Endothelial cell of umbilical vein (primary cell): ENCODE measurements at regions not wholly inside any gene's neighbourhood (a gene's known extent, or its start where the extent isn't known, plus 50 kb on each side); places are given as distances from the start of the nearest gene placed in this dataset.

Experiments used
- BruUV-seq: library from RNA; stranded (reverse); fragments of 400-500 nt; replicated peaks from 2 replicates; lab custom pipeline; 2021; lab: Mats Ljungman, UMichigan
- CTCF ChIA-PET: fragments of 300-600, 350-600 bp; sonication (Branson Sonifier 250); formaldehyde crosslinking; loops from one replicate; lab custom pipeline; 2021; ENCODE audit warnings: antibody characterized with exemption, inconsistent platforms; lab: Charles Lee
- POLR2A ChIA-PET: fragments of 300-600, 350-600 bp; sonication (Branson Sonifier 250); formaldehyde crosslinking; loops from one replicate; lab custom pipeline; 2021; ENCODE audit warnings: antibody characterized with exemption, inconsistent platforms; lab: Charles Lee
- DNase-seq: peaks from one replicate; pipeline ENCODE4 v3.0.0-alpha.2; 2011; ENCODE audit warnings: low read depth, low spot score
- FAIRE-seq: peaks from 2 replicates; lab custom pipeline; 2011; peaks lifted over from hg19 to GRCh38; lab: Jason Lieb, UNC
- H2AFZ ChIP-seq: 2 replicates; pipeline ENCODE4 v1.6.0; 2012; ENCODE audit warnings: low read depth, low read length, control low read depth, inconsistent platforms
- H3K27ac ChIP-seq: 2 replicates; pipeline ENCODE4 v1.5.1; 2011; ENCODE audit warnings: low read depth, mild to moderate bottlenecking, control low read depth, low read length, moderate library complexity; ENCODE audit not compliant: insufficient read depth
- H3K27me3 ChIP-seq, 2 experiments: 2 replicates each; pipeline versions ENCODE4 v1.6.0 to v1.6.1; 2011; ENCODE audit warnings: low read length in 2 of 2, mixed read lengths in 1 of 2; ENCODE audit not compliant: control insufficient read depth in 2 of 2, insufficient read depth in 2 of 2
- H3K36me3 ChIP-seq, 2 experiments: 2 replicates in 1 of 2; 3 replicates in 1 of 2; pipeline ENCODE4 v1.5.1; 2011; ENCODE audit warnings: low read length in 2 of 2, mild to moderate bottlenecking in 1 of 2, moderate library complexity in 1 of 2; ENCODE audit not compliant: control insufficient read depth in 2 of 2, insufficient read depth in 2 of 2; ENCODE audit errors: extremely low read depth in 1 of 2
- H3K4me1 ChIP-seq: 3 replicates; pipeline ENCODE4 v1.5.1; 2011; ENCODE audit warnings: mild to moderate bottlenecking, low read length; ENCODE audit not compliant: control insufficient read depth, insufficient read depth; ENCODE audit errors: extremely low read depth
- H3K4me2 ChIP-seq: 2 replicates; pipeline ENCODE4 v1.6.1; 2011; ENCODE audit warnings: low read length, control low read depth, mixed read lengths; ENCODE audit not compliant: insufficient read depth
- H3K4me3 ChIP-seq, 3 experiments: fragments of 200-600 bp in 1 of 3; sonication (generic), shearing (Covaris generic) in 1 of 3; replicated peaks in 1 of 3; 2 replicates each; pipeline ENCODE4 v1.5.1; 2011 to 2016; ENCODE audit warnings: control low read depth in 3 of 3, low read length in 3 of 3, mild to moderate bottlenecking in 2 of 3, inconsistent platforms in 1 of 3, low read depth in 1 of 3, moderate library complexity in 1 of 3; ENCODE audit not compliant: insufficient read depth in 1 of 3
- H3K79me2 ChIP-seq: 2 replicates; pipeline ENCODE4 v1.6.0; 2012; ENCODE audit warnings: low read length, inconsistent platforms; ENCODE audit not compliant: control insufficient read depth, insufficient read depth
- H3K9ac ChIP-seq: replicated peaks from 2 replicates; pipeline ENCODE3; 2011; ENCODE audit warnings: low read length, control low read depth; ENCODE audit not compliant: insufficient read depth; ENCODE audit errors: extremely low read depth
- H3K9me1 ChIP-seq: replicated peaks from 3 replicates; pipeline ENCODE4 v1.6.0; 2011; ENCODE audit warnings: mild to moderate bottlenecking, low read length; ENCODE audit not compliant: control insufficient read depth, insufficient read depth; ENCODE audit errors: extremely low read depth
- H3K9me3 ChIP-seq: replicated peaks from 2 replicates; pipeline ENCODE4 v1.5.1; 2012; ENCODE audit warnings: low read length, inconsistent platforms; ENCODE audit not compliant: control insufficient read depth, insufficient read depth
- H4K20me1 ChIP-seq: replicated peaks from 2 replicates; pipeline ENCODE3; 2011; ENCODE audit warnings: mild to moderate bottlenecking, low read length; ENCODE audit not compliant: control insufficient read depth, insufficient read depth; ENCODE audit errors: extremely low read depth
- CTCF ChIP-seq, 2 donors: IDR thresholded peaks; 1 replicate in 1 of 2; 2 replicates in 1 of 2; pipeline ENCODE4 v1.5.1; 2011; ENCODE audit warnings: low read length in 2 of 2, mild to moderate bottlenecking in 2 of 2, moderate library complexity in 2 of 2, control low read depth in 1 of 2, inconsistent platforms in 1 of 2, low read depth in 1 of 2; ENCODE audit not compliant: insufficient read depth in 1 of 2; ENCODE audit errors: extremely low read depth in 1 of 2
- EZH2 ChIP-seq: IDR thresholded peaks from 2 replicates; pipeline ENCODE4 v1.6.1; 2012; ENCODE audit warnings: borderline replicate concordance, low read depth, mild to moderate bottlenecking, moderate library complexity, low read length, inconsistent platforms; ENCODE audit not compliant: severe bottlenecking
- FOS ChIP-seq: IDR thresholded peaks from 2 replicates; pipeline ENCODE4 v1.6.1; 2011; ENCODE audit warnings: mild to moderate bottlenecking, low read length, moderate library complexity, borderline replicate concordance; ENCODE audit not compliant: insufficient read depth
- GATA2 ChIP-seq: IDR thresholded peaks from 2 replicates; pipeline ENCODE4 v1.7.0; 2011; ENCODE audit warnings: low read depth, mild to moderate bottlenecking, moderate library complexity, mixed read lengths, low read length; ENCODE audit not compliant: insufficient read length, insufficient read depth
- JUN ChIP-seq: IDR thresholded peaks from 2 replicates; pipeline ENCODE4 v1.6.1; 2011; ENCODE audit warnings: borderline replicate concordance, low read depth; ENCODE audit not compliant: insufficient read length, insufficient read depth
- MAX ChIP-seq: IDR thresholded peaks from 2 replicates; pipeline ENCODE4 v1.6.1; 2011; ENCODE audit not compliant: insufficient read depth, insufficient read length
- MYC ChIP-seq: IDR thresholded peaks from one replicate; pipeline ENCODE4 v1.6.1; 2011; ENCODE audit warnings: mild to moderate bottlenecking, low read depth, low read length
- POLR2A ChIP-seq: IDR thresholded peaks from 2 replicates; pipeline ENCODE4 v1.6.1; 2012; ENCODE audit warnings: low read depth, mild to moderate bottlenecking, control low read depth, low read length
- POLR2AphosphoS5 ChIP-seq: IDR thresholded peaks from 2 replicates; pipeline ENCODE4 v1.6.1; 2012; ENCODE audit warnings: low read depth, mild to moderate bottlenecking, control low read depth, low read length, moderate library complexity; ENCODE audit not compliant: insufficient read depth
- dilution Hi-C: fragments of 300-500 bp; cut with MboI; formaldehyde crosslinking; loops from one replicate; pipeline ENCODE4 v1.15.0; 2019; ENCODE audit warnings: low sequenced_read_pairs; ENCODE audit not compliant: extremely low pct_ligation_motif_present
- intact Hi-C: fragments of 100-400 bp; cut with micrococcal nuclease; formaldehyde crosslinking; loops from one replicate; pipeline ENCODE4 v1.10.0; 2022

- BruUV-seq = no TSS peak
- no peak overlapping the region for H2AFZ ChIP-seq
- H3K4me2 ChIP-seq = no peak overlapping the region
- H4K20me1 ChIP-seq = no peaks in the 10 kb centered on the region
- dilution Hi-C loops (no loop called here), intact Hi-C loops (no loop called here)
- H3K9me1 ChIP-seq = no peaks in the 10 kb centered on the region
- FAIRE-seq (no peak), DNase-seq (peak; percentile 44)
- H3K4me3 ChIP-seq = no peak overlapping the region
- H3K27ac ChIP-seq = peak overlapping the region; percentile 57
- H3K27me3 ChIP-seq = no peaks in the 10 kb centered on the region
- ChIA-PET POLR2A (no interaction called here), CTCF (no interaction called here)
- no peaks in the 10 kb centered on the region for H3K4me1 ChIP-seq
- no peak overlapping the region for H3K9ac ChIP-seq
- no peaks in the 10 kb centered on the region for H3K9me3 ChIP-seq
- no peaks in the 10 kb centered on the region for H3K36me3 ChIP-seq
- no peak for TF ChIP-seq MYC
- peak; percentile 58 for TF ChIP-seq JUN
- no peak for TF ChIP-seq POLR2A
- no peak for TF ChIP-seq GATA2
- TF ChIP-seq FOS = peak; percentile 27
- TF ChIP-seq CTCF (IDR thresholded peaks at IDR 0.05; ENCODE audit: extremely low read depth in 1 of 2, insufficient read depth in 1 of 2, low read depth in 1 of 2, low read length in 2 of 2) = no peak
- no peak for TF ChIP-seq POLR2AphosphoS5
- no peak for TF ChIP-seq MAX
- TF ChIP-seq EZH2 = no peak
- H3K79me2 ChIP-seq = no peaks in the 10 kb centered on the region
Observed at GRCh38 chr18:68436485-68436884, 278.4 kb downstream of the TMX3 start.
